ENCODE measurements at regions not wholly inside any gene's neighbourhood (a gene's known extent, or its start where the extent isn't known, plus 50 kb on each side); places are given as distances from the start of the nearest gene placed in this dataset.

DNA sequence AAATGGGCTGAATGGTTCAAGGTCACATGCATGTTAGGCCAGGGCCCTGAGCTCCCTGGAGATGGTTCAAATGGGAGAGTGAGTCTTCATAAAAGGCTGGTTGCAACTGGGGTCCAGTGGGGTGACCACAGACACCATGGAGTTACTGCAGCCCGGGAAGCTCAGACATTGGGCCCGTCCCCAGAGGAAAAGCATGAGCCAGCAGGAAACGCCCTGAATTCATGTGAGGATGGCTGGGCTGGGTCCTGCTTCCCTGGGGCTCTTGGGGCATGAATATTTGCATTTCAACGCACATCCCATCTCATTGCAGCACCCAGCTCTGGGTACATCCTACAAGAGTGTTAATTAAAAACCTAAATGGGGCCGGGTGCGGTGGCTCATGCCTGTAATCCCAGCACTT lies 549.0 kb downstream of the TCERG1L start:
- peaks cover 2% of the 10 kb centered on the region for H3K9me3 ChIP-seq (ENCODE audit: control insufficient read depth, low read length)
- H3K27me3 ChIP-seq (replicated peaks; ENCODE audit: control insufficient read depth, insufficient read depth, low read length): no peaks in the 10 kb centered on the region
- no peak for DNase-seq (ENCODE audit: low read depth)
- H3K9ac ChIP-seq (ENCODE audit: low read length): no peak overlapping the region
- H3K4me1 ChIP-seq (ENCODE audit: control insufficient read depth, insufficient read depth, low read length): no peaks in the 10 kb centered on the region
- no peak overlapping the region for H3K4me3 ChIP-seq (ENCODE audit: low read length)
- H3K36me3 ChIP-seq (ENCODE audit: control insufficient read depth, insufficient read depth, low read length, severe bottlenecking): no peaks in the 10 kb centered on the region

DNA sequence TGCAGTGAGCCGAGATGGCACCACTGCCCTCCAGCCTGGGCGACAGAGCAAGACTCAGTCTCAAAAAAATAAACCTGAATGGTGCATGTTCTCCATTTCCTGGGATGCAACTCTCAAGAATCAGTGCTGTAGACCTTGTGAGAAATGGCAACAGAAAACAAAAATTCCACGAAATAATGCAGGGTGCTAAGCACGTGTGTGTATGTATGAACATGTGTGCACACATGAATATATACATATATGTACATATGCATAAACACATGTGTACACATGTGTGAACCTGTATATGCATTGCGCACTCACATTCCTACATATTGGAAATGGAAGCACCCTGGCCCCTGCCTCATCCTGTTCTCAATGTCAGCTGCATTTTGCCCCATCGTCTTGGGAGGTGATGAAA lies 548.5 kb downstream of the TCERG1L start:
- no peak overlapping the region for H3K9ac ChIP-seq (ENCODE audit: low read length)
- H3K9me3 ChIP-seq (ENCODE audit: control insufficient read depth, low read length): peaks cover 3% of the 10 kb centered on the region
- no peaks in the 10 kb centered on the region for H3K36me3 ChIP-seq (ENCODE audit: control insufficient read depth, insufficient read depth, low read length, severe bottlenecking)
- DNase-seq (ENCODE audit: low read depth): no peak
- H3K27me3 ChIP-seq (replicated peaks; ENCODE audit: control insufficient read depth, insufficient read depth, low read length): no peaks in the 10 kb centered on the region
- H3K4me3 ChIP-seq (ENCODE audit: low read length): no peak overlapping the region
- no peaks in the 10 kb centered on the region for H3K4me1 ChIP-seq (ENCODE audit: control insufficient read depth, insufficient read depth, low read length)

DNA sequence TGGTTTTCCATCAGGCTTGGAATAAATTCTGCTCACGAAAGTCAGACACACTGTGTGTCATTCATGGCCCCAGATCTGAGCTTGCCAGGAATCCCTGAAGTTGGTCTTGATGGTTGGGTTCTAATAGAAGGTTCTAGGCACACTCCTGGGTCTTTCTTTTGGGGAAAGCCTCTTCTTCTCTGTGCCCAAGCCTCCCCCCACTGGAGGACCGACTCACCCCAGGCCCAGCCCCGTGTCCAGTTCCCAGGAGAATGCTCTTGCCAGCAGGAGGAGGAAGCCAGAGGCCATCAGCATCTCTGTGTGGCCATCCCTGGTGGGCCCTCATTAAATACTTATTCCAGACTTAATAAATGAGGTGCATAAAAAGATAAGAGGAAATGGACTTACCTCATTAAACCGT lies 548.0 kb downstream of the TCERG1L start:
- Histone ChIP-seq H3K27me3 (replicated peaks; ENCODE audit: control insufficient read depth, insufficient read depth, low read length) (no peaks in the 10 kb centered on the region), H3K4me3 (ENCODE audit: low read length) (no peak overlapping the region), H3K9ac (ENCODE audit: low read length) (no peak overlapping the region), H3K36me3 (ENCODE audit: control insufficient read depth, insufficient read depth, low read length, severe bottlenecking) (no peaks in the 10 kb centered on the region), H3K9me3 (ENCODE audit: control insufficient read depth, low read length) (peaks cover 3% of the 10 kb centered on the region), H3K4me1 (ENCODE audit: control insufficient read depth, insufficient read depth, low read length) (no peaks in the 10 kb centered on the region)
- DNase-seq (ENCODE audit: low read depth): no peak

DNA sequence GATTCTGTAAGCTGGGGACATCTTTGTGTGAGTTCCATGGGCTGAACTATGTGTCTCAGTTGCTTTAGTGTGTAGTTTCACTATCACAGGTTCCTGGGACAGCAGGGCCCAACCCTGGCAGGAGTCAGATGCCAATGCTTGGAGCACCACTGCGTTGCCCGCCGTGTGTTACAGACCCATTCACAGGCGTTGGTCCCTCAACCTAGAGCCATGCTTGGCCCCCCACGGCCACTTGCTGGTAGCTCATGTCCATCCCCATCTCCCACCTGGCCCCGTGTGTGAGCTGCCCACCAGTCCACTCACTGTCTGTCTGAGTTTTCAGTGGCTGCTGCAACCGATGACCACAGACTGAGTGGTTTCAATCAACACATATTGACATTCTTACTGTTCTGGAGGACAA lies 546.9 kb downstream of the TCERG1L start:
- Histone ChIP-seq H3K27me3 (replicated peaks; ENCODE audit: control insufficient read depth, insufficient read depth, low read length) (no peaks in the 10 kb centered on the region), H3K4me3 (ENCODE audit: low read length) (no peak overlapping the region), H3K9ac (ENCODE audit: low read length) (no peak overlapping the region), H3K36me3 (ENCODE audit: control insufficient read depth, insufficient read depth, low read length, severe bottlenecking) (no peaks in the 10 kb centered on the region), H3K9me3 (ENCODE audit: control insufficient read depth, low read length) (peaks cover 3% of the 10 kb centered on the region), H3K4me1 (ENCODE audit: control insufficient read depth, insufficient read depth, low read length) (no peaks in the 10 kb centered on the region)
- no peak for DNase-seq (ENCODE audit: low read depth)

DNA sequence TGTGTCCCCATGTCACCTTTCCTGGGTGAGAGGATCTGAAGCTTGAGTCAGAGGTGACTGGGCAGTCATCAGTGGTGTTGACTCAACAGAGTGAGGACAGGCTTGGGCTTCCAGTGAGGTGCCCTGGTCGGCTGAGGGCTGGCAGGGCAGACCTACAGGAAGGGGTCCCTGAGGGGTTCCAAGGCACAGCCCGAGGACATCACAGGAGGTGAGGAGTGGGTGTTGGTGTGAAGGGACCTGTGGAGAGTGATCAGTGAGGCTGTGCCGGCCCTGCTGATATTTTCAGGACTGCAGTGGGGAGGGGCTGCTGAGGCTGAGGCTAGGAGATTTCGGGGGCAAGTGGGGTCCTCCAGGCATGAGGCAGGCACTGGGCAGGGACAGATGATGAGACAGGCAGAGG lies 545.5 kb downstream of the TCERG1L start:
- no peak overlapping the region for H3K4me3 ChIP-seq (ENCODE audit: low read length)
- DNase-seq (ENCODE audit: low read depth): no peak
- no peaks in the 10 kb centered on the region for H3K36me3 ChIP-seq (ENCODE audit: control insufficient read depth, insufficient read depth, low read length, severe bottlenecking)
- peaks cover 3% of the 10 kb centered on the region for H3K9me3 ChIP-seq (ENCODE audit: control insufficient read depth, low read length)
- no peaks in the 10 kb centered on the region for H3K4me1 ChIP-seq (ENCODE audit: control insufficient read depth, insufficient read depth, low read length)
- no peaks in the 10 kb centered on the region for H3K27me3 ChIP-seq (replicated peaks; ENCODE audit: control insufficient read depth, insufficient read depth, low read length)
- no peak overlapping the region for H3K9ac ChIP-seq (ENCODE audit: low read length)

DNA sequence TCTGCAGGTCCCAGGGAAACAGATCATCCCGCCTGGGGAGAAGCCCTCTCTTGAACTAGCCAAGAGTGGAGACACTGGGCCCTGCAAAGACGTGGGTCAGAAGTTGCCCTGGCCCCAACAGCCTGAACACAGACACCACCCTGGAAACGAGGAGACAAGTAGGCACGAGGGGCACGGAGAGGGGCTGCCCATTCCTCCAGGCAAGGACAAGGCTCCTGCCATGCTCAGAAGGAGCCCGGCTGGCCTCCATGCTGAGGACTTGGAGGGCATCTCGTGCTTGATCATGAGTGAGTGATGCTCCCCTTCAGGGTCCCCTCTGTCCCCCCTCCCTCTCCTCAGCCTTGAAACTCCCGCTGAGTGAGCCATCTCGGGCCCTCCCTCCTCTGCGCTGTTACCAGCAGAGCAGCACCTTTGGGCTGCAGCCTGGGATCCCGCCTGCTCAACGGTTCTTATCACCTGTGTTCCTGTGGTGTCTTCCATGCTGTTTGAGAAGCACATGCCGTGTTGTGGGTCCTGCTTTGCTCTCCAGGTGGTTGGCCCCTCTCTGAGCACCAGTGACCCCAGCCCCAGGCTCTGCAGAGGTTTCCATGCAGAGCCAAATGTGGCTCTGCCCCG lies 544.3 kb downstream of the TCERG1L start:
- no peaks in the 10 kb centered on the region for H3K4me1 ChIP-seq (ENCODE audit: control insufficient read depth, insufficient read depth, low read length)
- no peaks in the 10 kb centered on the region for H3K36me3 ChIP-seq (ENCODE audit: control insufficient read depth, insufficient read depth, low read length, severe bottlenecking)

GRCh38 chr10:130769146-130770017 lies 542.1 kb downstream of the TCERG1L start:
- H3K4me3 ChIP-seq (ENCODE audit: low read length): no peak overlapping the region
- H3K27me3 ChIP-seq (replicated peaks; ENCODE audit: control insufficient read depth, insufficient read depth, low read length): no peaks in the 10 kb centered on the region
- peaks cover 3% of the 10 kb centered on the region for H3K9me3 ChIP-seq (ENCODE audit: control insufficient read depth, low read length)
- H3K36me3 ChIP-seq (ENCODE audit: control insufficient read depth, insufficient read depth, low read length, severe bottlenecking): no peaks in the 10 kb centered on the region
- no peak overlapping the region for H3K9ac ChIP-seq (ENCODE audit: low read length)
- DNase-seq (ENCODE audit: low read depth): no peak
- H3K4me1 ChIP-seq (ENCODE audit: control insufficient read depth, insufficient read depth, low read length): no peaks in the 10 kb centered on the region

More for the DNA sequence above, 544.3 kb downstream of the TCERG1L start:
- H3K27me3 ChIP-seq (replicated peaks; ENCODE audit: control insufficient read depth, insufficient read depth, low read length): no peaks in the 10 kb centered on the region
- DNase-seq (ENCODE audit: low read depth): no peak
- H3K9ac ChIP-seq (ENCODE audit: low read length): no peak overlapping the region
- no peak overlapping the region for H3K4me3 ChIP-seq (ENCODE audit: low read length)
- peaks cover 3% of the 10 kb centered on the region for H3K9me3 ChIP-seq (ENCODE audit: control insufficient read depth, low read length)

- Histone ChIP-seq H3K9me3 (ENCODE audit: control insufficient read depth, low read length) (peaks cover 3% of the 10 kb centered on the region), H3K27me3 (replicated peaks; ENCODE audit: control insufficient read depth, insufficient read depth, low read length) (no peaks in the 10 kb centered on the region), H3K36me3 (ENCODE audit: control insufficient read depth, insufficient read depth, low read length, severe bottlenecking) (no peaks in the 10 kb centered on the region), H3K4me3 (ENCODE audit: low read length) (no peak overlapping the region), H3K4me1 (ENCODE audit: control insufficient read depth, insufficient read depth, low read length) (no peaks in the 10 kb centered on the region), H3K9ac (ENCODE audit: low read length) (no peak overlapping the region)
- no peak for DNase-seq (ENCODE audit: low read depth)
Observed at GRCh38 chr10:130770018-130770630, 541.4 kb downstream of the TCERG1L start.

DNA sequence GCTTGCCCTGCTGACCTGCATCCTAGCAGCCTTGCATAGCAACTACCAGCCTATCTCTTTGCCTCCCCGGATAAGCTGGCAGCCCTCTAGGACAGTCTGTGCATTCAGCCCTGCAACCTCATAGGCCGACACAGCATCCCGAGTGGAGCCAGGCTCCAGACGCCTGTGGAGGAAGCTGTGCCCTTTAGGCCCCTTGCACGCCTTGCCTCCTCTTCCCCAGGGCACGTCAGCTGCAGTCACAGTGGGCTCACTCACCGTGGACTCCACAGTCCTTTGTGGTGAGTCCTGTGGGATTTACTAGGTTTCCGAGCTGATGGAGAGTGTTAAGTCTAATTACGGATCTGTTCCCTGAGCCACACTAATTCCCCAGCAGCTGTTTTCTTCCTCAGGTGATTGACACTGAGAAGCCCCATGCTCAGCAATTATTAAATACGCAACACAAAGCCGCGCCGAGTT lies 540.0 kb downstream of the TCERG1L start:
- no peaks in the 10 kb centered on the region for H3K27me3 ChIP-seq (replicated peaks; ENCODE audit: control insufficient read depth, insufficient read depth, low read length)
- H3K4me1 ChIP-seq (ENCODE audit: control insufficient read depth, insufficient read depth, low read length): no peaks in the 10 kb centered on the region
- DNase-seq (ENCODE audit: low read depth): no peak
- no peak overlapping the region for H3K4me3 ChIP-seq (ENCODE audit: low read length)
- H3K9ac ChIP-seq (ENCODE audit: low read length): no peak overlapping the region
- peaks cover 3% of the 10 kb centered on the region for H3K9me3 ChIP-seq (ENCODE audit: control insufficient read depth, low read length)
- no peaks in the 10 kb centered on the region for H3K36me3 ChIP-seq (ENCODE audit: control insufficient read depth, insufficient read depth, low read length, severe bottlenecking)

DNA sequence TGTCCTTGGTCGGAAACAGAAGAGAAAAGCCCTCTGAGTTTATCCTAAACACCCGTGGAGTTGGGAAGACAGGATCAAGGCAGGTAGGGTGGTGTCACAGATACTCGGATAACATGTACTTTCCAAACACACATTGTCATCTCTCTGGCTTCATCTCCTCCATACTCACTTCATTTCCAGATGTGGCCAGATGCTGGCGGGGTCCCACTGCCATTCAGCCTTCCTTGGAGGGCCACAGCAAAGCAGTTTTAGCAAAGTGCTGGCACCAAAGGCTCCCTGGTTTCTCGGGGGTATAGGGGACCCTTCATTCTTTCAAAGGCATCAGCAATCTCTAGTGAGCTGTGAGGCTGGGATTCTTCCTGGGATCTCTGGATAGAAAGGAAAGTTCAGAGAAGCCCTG lies 539.5 kb downstream of the TCERG1L start:
- no peaks in the 10 kb centered on the region for H3K4me1 ChIP-seq (ENCODE audit: control insufficient read depth, insufficient read depth, low read length)
- DNase-seq (ENCODE audit: low read depth): no peak
- H3K4me3 ChIP-seq (ENCODE audit: low read length): no peak overlapping the region
- H3K9me3 ChIP-seq (ENCODE audit: control insufficient read depth, low read length): peaks cover 3% of the 10 kb centered on the region
- H3K36me3 ChIP-seq (ENCODE audit: control insufficient read depth, insufficient read depth, low read length, severe bottlenecking): no peaks in the 10 kb centered on the region
- no peaks in the 10 kb centered on the region for H3K27me3 ChIP-seq (replicated peaks; ENCODE audit: control insufficient read depth, insufficient read depth, low read length)
- H3K9ac ChIP-seq (ENCODE audit: low read length): no peak overlapping the region

GRCh38 chr10:130772676-130773075 lies 538.8 kb downstream of the TCERG1L start:
- no peaks in the 10 kb centered on the region for H3K4me1 ChIP-seq (ENCODE audit: control insufficient read depth, insufficient read depth, low read length)
- H3K9me3 ChIP-seq (ENCODE audit: control insufficient read depth, low read length): no peaks in the 10 kb centered on the region
- DNase-seq (ENCODE audit: low read depth): no peak
- H3K36me3 ChIP-seq (ENCODE audit: control insufficient read depth, insufficient read depth, low read length, severe bottlenecking): no peaks in the 10 kb centered on the region
- H3K4me3 ChIP-seq (ENCODE audit: low read length): no peak overlapping the region
- no peak overlapping the region for H3K9ac ChIP-seq (ENCODE audit: low read length)
- H3K27me3 ChIP-seq (replicated peaks; ENCODE audit: control insufficient read depth, insufficient read depth, low read length): no peaks in the 10 kb centered on the region
